Endothelial cell of umbilical vein (primary cell): ENCODE measurements at regions not wholly inside any gene's neighbourhood (a gene's known extent, or its start where the extent isn't known, plus 50 kb on each side); places are given as distances from the start of the nearest gene placed in this dataset.

Experiments
- CTCF ChIP-seq, 2 donors: IDR thresholded peaks; 1 replicate in 1 of 2; 2 replicates in 1 of 2; pipeline ENCODE4 v1.5.1; 2011; ENCODE audit warnings: low read length in 2 of 2, mild to moderate bottlenecking in 2 of 2, moderate library complexity in 2 of 2, control low read depth in 1 of 2, inconsistent platforms in 1 of 2, low read depth in 1 of 2; ENCODE audit not compliant: insufficient read depth in 1 of 2; ENCODE audit errors: extremely low read depth in 1 of 2
- FOS ChIP-seq: IDR thresholded peaks from 2 replicates; pipeline ENCODE4 v1.6.1; 2011; ENCODE audit warnings: mild to moderate bottlenecking, low read length, moderate library complexity, borderline replicate concordance; ENCODE audit not compliant: insufficient read depth
- MAX ChIP-seq: IDR thresholded peaks from 2 replicates; pipeline ENCODE4 v1.6.1; 2011; ENCODE audit not compliant: insufficient read depth, insufficient read length
- MYC ChIP-seq: IDR thresholded peaks from one replicate; pipeline ENCODE4 v1.6.1; 2011; ENCODE audit warnings: mild to moderate bottlenecking, low read depth, low read length
- POLR2A ChIP-seq: IDR thresholded peaks from 2 replicates; pipeline ENCODE4 v1.6.1; 2012; ENCODE audit warnings: low read depth, mild to moderate bottlenecking, control low read depth, low read length
- POLR2AphosphoS5 ChIP-seq: IDR thresholded peaks from 2 replicates; pipeline ENCODE4 v1.6.1; 2012; ENCODE audit warnings: low read depth, mild to moderate bottlenecking, control low read depth, low read length, moderate library complexity; ENCODE audit not compliant: insufficient read depth

GRCh38 chr7:46571996-46572395 is 650.9 kb upstream of the IGFBP3 start:
- TF ChIP-seq POLR2A (no peak), CTCF (IDR thresholded peaks at IDR 0.05; ENCODE audit: extremely low read depth in 1 of 2, insufficient read depth in 1 of 2, low read depth in 1 of 2, low read length in 2 of 2) (no peak), FOS (no peak), POLR2AphosphoS5 (no peak), MAX (no peak), MYC (no peak)
